Stimulated activated CD4-positive, alpha-beta T cell treated with anti-CD3 and anti-CD28 coated beads, Interleukin-4, amount 100 ng/mL, for 48 hours (primary cell): ENCODE measurements at regions not wholly inside any gene's neighbourhood (a gene's known extent, or its start where the extent isn't known, plus 50 kb on each side); places are given as distances from the start of the nearest gene placed in this dataset.

Experiments used
- DNase-seq, 2 donors: peaks; one replicate each; pipeline ENCODE4 v3.0.0-alpha.2; 2020; ENCODE audit warnings: low read depth in 2 of 2

DNA sequence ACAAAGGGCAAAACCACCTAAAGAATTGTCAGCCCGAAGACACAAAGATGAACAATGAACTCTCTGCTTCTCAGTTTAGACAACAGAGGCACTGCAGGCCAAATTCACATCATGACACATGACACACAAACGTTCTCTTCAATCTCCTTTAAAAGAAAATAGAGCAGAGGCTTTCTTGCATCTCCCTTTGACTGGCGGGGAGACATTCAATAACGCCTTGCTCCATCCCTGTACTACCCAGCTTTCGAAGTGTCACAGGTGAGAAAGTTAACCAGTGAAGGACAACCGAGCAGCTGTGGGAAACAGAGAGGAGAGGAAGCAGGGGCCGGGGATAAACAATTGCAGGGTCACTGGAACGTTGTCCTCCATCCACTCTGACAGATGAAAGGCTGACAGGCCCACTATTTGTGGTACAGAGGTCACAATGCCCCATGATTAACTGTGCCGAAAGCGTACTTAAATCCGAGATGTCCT lies 130.8 kb downstream of the PHLDA1 start:
- no peak for DNase-seq

DNA sequence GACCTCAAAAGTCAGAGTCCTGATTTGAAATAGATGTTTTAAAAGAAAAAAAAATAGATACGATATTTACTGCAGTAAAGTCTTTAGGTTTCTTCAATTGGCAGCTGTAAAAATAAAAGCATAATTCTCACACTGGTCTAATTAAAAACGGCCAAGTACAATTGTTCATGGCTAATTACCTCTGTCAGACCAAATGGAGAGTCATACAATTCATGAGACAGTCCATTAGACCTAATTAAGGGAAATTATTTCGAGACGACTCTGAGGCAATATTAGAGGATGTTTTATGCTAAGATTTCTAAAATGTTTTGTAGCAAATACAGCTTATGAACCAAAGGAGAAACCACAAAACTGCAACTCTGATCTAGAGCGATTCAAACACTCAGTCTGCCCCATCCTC lies 131.3 kb downstream of the PHLDA1 start:
- DNase-seq = no peak

DNA sequence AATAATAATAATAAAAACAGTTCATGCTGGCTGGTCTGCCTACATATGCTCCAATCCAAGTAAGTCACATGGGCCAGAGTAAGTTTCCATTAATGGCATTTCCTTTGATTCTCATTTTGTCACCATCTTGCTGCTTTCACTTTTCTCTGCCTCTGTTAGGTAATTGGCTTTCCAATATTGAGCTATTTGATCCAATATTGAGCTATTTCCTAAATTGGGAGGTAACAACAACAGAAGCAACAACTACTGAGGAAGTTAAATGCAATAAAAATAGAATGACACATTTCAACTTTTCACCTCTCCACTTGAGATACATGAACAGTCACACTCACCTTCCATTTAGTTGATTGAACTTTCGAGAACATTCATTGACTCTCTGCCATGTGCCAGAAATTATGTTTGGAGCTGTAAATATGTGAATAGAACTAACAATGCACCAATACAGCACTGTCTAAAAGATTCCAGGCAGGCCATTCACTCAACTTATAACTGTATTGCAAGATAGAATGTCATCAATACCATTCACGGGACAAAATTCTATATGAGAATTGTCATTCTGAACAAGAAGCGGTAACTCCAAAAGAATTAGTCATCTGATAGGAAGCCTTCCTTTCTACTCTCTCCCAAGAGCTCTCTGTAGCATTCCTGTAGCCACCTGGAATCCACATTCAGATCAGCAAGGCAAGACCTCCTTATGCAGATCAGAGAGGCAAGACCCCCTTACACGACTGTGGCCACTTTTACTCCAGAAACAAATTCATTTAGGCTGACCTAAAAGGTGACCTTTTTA lies 136.4 kb downstream of the PHLDA1 start:
- DNase-seq = no peak

DNA sequence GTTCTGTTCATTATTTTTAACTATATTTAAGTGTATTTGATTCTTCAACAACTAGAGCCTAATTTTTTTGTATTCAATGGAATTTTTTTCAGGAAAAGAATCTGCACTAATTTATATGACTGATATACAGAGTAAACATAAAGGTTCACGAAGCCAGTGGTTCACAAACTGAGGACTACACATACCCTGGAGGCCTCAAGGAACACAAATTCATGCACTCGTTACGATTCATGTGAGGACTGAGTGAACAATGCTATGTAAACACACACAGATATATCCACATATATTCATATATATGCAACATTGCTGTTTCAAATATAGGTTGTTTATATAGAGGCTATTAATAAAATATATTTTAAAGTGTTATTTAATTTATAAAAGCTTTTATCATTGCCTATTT lies 137.8 kb downstream of the PHLDA1 start:
- no peak for DNase-seq

DNA sequence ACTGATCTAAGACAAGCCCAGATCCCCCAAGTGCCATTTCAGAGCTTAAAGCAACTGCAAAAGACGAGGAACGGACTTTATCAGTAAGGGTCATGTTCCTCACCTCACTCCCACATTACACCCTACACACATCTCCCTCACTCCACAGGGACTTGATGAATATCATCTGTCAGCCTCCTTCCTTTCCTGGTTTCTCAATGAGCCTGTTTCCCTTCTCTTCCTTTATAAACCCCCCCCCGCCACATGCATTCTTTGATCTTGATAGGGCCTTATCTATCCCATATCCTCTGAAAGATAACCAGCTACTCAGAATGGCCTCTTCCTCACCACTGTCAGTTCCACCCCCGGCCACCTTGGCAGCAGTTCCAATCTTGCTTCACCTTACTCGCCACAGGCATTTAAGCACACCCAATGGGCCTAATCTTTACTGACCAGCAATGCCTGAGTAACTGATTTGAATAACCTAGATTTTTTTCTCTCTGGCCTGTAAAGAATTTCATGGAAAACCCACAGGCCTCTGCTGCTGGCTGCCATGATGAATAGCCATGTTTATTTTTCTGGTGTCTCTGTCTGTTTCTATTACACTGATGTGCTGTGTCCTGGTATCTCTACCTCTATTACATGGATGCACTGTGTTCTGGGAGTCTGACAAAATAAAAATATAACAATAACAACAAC lies 138.7 kb downstream of the PHLDA1 start:
- DNase-seq = no peak

DNA sequence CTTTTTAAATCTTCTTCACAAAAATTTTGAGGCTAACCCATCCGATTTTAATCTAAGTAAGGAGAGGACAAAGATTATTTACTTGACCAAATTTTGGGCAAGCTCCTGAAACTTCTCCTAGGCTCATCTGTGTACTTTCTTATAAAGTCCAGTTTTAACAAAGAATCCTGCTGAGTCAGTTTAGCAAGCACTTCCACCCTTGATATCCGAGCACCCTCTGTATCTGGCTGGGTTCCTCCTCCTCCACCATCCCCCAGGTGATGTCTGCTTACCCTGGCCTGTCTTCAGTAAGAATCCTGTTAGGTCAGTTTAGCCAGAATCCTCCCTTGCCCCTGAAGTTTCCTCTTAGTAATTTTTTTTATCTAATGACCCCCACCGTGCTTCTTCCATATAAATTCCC lies 140.5 kb downstream of the PHLDA1 start:
- no peak for DNase-seq

DNA sequence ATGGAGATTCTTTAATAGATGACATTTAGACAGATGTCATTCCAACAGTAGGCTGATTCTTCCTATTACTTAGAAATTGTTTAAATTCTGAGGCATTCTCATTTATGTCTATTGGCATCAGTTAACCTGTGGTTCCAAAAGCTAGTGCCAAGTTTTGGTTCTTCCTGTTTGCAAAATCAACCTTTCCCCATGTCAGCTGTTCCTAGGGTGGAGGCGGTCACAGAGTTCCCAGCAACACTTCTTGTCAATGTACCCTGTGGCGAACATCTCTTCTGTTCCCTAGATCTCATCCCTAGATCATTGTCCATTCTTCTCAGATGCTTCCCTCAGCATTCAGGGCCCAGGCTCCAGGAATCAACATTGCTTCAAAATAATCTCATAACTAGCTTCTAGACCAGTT lies 140.9 kb downstream of the PHLDA1 start:
- no peak for DNase-seq

DNA sequence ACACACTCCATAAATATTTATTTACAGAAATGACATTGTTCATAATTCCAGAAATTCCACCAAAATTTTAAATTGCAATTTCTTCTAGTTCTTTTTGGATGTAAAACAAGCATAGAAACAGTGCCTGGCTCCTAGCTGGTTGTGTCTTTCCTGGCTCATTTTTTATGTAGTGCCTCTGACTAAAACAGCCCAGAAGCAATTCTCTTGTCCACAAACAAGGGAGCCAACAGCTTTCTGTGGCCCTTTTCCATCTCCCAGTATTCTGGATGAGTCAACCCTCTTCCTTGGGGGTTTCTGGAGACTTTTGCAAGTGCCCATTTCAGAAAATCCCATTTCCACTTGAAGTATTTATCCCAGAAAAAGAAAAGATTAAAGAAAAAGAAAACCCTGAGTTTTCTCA lies 141.4 kb downstream of the PHLDA1 start:
- DNase-seq = no peak

DNA sequence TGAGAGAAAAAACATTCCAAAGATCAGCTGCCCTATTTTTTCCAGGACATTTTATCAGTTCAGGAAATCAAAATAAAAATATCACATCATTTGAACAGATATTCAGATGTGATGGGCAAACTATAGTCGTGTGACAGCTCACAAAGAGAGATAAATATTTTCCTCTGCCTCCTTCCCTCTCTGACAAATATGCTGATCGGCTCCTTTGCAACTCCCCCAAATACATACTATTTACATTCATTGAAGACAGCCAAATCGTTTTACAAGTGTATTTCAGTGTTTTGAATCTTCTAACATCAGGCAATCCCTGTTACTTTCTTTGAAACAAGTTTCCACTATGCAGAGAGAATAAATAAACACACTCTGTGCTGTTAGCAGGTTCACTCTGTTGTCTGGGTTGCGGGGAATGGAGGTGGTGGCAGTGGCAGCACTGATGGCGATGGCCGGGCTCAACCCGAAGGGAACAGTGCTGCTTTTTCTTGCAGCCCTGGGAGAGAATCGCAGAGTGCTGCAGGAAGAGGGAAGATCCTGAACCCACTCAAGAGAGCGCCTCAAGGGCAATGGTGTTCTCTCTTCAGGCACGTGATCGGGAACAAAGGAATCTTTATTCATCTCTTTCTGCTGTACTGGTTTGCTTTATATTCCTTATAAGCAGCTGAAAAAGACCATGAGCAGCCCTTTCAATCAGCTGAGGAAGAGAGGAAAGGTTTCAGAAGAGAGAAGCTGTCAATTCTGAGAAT lies 142.5 kb downstream of the PHLDA1 start:
- no peak for DNase-seq

DNA sequence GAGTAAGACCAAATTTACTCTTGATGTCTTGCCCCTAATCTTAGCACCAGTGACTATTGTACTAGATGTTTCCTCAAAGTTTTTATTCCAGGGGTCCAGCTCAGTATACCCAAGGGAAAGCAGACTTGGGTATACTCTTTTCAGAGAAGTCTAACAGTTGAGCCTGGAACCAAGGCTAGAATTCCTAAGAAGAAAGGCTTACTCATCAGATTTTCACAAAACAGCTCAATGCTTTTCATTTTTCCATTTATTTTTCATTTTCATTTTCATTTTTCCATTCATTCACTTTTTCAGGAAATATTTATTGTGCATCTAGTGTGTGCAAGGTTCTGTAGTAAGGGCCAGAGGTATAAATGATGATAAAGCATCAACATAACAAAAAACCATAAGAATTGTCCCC lies 143.2 kb downstream of the PHLDA1 start:
- no peak for DNase-seq

DNA sequence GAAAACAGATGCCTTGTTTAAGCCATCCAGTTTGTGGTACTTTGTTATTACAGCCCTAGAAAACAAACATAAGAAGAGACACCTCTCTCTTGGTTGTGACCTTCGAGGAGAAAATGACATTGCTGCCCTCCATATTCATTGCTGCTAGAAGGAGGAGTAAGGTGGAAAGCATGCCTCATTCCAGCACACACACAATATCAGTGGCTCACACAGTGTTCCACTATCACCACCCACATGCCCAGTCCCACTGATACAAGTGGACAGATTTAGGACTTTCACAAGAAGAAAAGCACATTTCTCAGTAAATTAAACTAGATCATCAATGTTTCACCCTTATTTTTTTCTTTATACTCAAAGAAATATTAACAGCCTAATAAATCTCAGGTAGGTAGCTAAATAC lies 143.6 kb downstream of the PHLDA1 start:
- DNase-seq = no peak

DNA sequence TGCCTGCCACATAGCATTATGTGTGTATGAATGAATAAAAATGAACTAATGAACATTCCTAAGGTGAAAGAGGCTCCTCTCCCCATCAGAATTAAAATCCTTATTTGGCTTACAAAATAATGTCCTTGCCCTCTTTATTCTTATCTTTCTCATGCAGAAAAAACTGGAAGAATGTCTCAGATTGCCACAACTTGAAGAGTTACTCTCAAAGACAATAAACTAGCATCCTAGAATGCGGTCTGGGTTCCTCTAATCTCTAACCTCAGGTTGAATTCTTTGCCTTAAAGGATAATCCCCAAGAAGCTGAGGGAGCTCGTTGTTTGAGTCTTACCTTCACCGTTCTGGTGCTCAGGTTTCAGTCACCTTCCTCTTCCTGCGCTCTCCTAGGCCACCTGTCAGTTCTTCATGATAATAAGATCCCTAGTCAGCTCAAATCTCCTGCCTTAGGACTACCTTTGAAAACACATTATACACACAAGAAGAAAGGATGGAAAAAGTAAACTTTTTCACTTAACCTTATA lies 147.1 kb downstream of the PHLDA1 start:
- no peak for DNase-seq

DNA sequence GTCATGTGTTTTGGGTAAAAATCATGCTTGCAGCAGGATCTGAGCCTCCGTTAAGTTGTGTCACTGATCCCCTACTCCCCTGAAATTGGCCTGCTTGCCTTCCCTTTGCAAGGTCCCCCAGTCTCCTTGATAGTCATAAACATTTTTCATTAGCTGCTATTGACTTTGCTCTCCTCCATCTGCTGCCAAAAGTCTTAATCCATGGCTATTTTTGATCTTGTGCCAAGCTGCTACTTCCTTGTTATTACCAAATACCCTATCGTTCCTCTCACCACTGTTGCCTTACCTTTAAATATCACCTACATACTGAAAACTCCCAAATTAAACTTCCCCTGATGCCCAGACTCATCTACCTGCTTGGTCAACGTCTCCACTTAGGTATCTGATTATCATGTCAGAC lies 148.3 kb downstream of the PHLDA1 start:
- no peak for DNase-seq

DNA sequence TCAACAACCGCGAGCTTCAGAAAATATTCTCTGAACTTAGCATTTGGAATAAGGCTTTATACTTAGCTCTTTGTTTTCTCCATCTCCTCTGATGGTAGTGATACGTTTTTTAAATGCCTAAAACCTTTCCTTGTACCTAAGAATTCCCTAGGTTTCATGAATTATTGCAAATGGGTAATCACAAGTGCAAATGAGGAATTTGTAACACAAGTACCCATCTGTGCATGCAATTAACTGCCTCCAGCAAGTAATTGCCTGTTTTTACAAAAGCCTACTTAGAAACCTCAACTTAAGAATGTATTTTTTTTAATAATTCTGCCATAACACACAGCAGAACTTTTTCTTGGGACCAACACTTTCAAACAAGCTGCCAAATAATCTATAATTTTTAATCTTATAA lies 149.2 kb downstream of the PHLDA1 start:
- no peak for DNase-seq

DNA sequence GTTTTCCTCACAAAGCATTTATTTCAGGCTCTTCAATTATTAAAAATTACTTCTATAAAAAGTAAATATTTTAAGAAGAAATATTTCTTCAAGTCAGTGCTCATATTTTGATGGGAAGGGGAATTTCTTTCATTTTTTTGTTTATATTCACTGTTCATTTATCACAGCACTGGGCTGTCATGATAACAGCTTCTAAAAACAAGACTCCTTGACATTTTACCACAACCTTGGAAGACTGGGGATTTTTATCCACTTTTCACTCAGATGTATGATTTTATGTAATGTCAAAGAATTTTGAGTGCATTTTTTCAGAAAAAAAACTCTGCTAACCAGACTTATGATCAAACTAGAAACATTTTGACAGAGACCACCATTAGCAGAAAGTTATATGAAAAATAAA lies 149.7 kb downstream of the PHLDA1 start:
- no peak for DNase-seq

DNA sequence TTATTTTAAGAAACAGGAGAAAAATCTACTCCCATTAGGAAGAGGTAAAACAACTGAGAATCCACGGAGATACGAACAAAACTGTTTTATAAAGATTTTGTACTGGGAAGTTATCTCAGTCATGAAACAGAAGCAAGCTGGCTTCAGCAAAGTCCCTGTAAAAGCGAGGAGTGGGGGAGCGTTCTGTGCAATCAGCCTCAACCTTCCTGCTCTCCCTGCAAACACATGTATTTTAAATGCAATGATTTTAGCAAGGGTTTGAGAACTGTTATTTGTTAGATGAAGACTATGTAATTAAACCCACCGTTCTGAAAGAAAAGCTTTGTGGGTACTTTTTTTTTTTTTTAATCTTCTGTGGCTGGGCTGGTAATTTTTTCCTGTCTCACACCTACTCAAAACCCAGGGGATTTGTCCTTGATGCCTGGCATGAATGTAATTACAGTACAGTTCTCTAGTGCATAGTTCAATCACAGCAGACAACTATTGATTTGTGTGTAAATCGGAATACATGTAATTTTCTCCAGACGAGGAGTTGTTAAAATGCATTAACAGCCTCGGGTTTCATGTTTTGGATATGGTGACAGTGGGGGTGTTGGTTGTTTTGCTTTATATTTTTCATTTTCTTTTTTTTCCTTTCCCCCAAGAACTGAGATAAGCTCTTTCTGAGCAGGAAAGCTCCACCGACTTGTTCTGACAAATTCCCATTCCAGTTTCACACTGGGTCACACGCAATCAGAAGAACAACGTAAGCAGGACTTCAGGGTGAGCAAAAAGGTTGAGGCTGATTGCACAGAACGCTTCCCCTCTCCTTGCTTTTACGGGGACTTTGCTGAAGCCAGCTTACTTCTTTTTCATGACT lies 153.6 kb downstream of the PHLDA1 start:
- no peak for DNase-seq

DNA sequence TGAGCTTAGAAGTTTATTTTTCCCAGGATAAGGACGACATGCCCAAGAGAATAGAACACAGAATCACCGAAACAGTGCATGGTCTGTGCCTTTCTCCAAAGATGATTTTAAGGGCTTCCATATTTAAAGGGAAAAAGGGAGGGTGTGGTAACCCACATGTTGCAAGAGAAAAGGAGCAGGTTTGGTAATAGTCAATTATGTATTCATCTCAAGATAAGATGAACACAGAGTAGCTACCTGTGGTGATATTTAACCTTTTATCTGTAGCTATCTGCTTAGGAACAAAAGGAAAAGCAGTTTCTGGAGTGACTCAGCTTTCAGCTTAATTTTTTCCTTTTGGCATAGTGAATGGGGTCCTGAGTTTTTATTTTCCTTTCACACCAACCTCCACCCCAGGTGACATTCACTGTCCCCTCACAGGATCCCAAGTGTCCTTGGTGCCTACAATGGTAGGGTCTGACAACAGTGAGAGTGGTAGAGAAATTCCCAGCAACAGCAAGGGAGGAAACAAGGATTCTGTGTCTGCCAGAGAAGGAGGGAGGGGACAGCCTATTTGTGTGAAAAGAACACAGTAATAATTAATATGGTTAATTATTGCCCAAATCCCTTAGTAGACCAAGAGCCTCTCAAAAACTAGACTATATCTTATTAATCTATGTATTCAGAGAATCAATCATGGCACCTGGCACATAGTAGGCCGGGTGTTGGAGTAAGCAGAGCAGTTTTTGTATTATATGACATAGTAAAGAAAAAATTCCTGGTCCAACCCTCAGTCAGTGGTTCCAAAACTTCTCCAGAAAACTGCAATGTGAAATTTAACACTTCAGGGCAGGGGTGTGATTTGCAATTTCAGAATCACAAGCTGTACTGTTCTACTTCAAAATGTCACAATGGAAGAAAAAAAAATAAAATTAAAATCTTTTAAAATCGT lies 154.5 kb downstream of the PHLDA1 start:
- DNase-seq = no peak

DNA sequence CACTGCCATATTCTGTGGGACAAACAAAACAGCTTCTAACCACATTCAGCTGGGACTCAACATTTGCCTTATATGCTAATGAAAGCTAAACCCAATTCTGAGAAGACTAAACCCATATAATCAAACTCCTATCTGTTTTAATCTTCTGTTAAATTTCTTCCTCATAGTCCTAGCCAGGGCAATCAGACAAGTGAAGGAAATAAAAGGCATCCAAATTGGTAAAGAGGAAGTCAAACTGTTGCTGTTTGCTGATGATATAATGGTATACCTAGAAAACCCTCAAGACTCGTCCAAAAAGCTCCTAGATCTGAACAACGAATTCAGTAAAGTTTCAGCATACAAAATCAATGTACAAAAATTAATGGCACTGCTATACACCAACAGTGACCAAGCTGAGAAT lies 157.1 kb downstream of the PHLDA1 start:
- DNase-seq = no peak

DNA sequence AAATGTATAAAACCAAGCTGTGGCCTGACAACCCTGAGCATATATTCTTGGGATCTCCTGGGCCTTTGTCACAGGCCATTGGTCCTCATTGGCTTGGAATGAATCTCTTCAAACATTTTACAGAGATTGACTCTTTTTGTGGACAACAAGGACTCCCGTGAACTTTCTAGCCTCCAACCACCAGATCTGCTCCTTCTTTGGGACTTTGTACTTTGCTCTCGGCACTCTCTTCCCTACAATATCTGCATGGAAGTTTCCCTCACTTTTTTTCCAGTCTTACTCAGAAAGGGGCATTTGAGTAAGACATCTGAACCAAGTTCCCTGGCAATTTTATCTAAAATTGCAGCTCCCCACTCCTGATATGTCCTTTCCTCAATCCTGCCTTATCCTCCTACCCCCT lies 158.8 kb downstream of the PHLDA1 start:
- DNase-seq = no peak

DNA sequence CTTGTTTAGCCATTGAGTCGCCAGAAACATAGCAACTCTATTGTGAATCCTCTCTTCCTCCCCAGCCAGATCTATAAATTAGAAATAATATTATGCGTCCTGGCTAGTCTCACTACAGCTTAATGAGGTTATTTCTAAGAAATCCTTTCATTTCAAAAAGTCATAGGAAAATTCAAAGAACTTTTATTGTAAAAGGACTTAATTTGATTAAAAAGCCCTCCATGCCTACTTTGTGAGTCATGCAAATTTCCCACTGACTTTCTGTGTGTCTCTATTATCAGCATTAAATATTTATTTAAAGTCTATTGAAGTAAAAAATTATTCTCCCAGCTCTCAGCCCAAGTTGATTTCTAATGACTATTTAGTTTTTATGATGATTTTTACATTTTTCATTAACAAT lies 160.7 kb downstream of the PHLDA1 start:
- DNase-seq = no peak

DNA sequence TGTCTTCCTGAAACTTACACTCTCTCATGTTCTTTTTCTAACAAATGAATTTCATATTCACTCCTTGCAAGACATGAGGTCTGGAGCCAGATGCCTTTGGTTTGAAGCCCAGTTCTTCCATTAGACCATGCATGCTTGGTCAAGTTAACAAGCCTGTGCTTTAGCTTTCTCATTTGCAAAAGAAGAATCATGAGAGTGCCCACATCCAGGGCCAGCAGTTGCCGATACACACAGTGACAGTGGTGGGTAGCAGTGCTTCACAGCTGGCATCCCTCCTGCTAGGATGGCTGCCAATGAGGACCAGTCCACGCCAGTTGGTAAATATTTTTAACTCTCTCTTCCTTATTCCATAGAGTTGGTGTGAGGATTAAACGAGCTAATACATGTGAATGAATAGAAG lies 163.1 kb downstream of the PHLDA1 start:
- DNase-seq = no peak
